GM12878 (cell line): ENCODE measurements at regions not wholly inside any gene's neighbourhood (a gene's known extent, or its start where the extent isn't known, plus 50 kb on each side); places are given as distances from the start of the nearest gene placed in this dataset.

Source experiments
- ATAC-seq: fragments of 200-7000 bp; cut with Tn5 transposase; 3 replicates; pipeline ENCODE4 v1.9.1; 2020; ENCODE audit warnings: mild to moderate bottlenecking, moderate library complexity
- BruUV-seq: library from RNA; stranded (reverse); fragments of 400-500 nt; replicated peaks from 2 replicates; lab custom pipeline; 2021; lab: Mats Ljungman, UMichigan
- CTCF ChIA-PET: fragments of 300-600 bp; sonication (Branson Sonifier 250); formaldehyde crosslinking; extraction: SDS; loops from one replicate; lab custom pipeline; 2021; ENCODE audit warnings: inconsistent platforms; lab: Yijun Ruan, JAX
- POLR2A ChIA-PET: fragments of 350-600 bp; formaldehyde crosslinking; extraction: SDS; loops from one replicate; lab custom pipeline; 2021; ENCODE audit warnings: inconsistent platforms; lab: Charles Lee
- RAD21 ChIA-PET: fragments of 300-600 bp; sonication (Branson Sonifier 250); formaldehyde crosslinking; loops from one replicate; lab custom pipeline; 2023; ENCODE audit warnings: antibody characterized with exemption; ENCODE audit not compliant: unreplicated experiment; lab: Charles Lee
- SMC1A ChIA-PET: fragments of 300-600 bp; sonication (Branson Sonifier 250); formaldehyde crosslinking; loops from one replicate; lab custom pipeline; 2023; ENCODE audit not compliant: unreplicated experiment, uncharacterized antibody; lab: Charles Lee
- DNase-seq: peaks from one replicate; pipeline ENCODE4 v3.0.0-alpha.2; 2011; ENCODE audit warnings: low read depth, low spot score
- FAIRE-seq: peaks from 3 replicates; lab custom pipeline; 2011; peaks lifted over from hg19 to GRCh38; lab: Jason Lieb, UNC
- H2AFZ ChIP-seq: 2 replicates; pipeline ENCODE4 v1.6.0; 2011; ENCODE audit warnings: low read depth, low read length, control low read depth; ENCODE audit not compliant: control insufficient read depth
- H3K27ac ChIP-seq: 2 replicates; pipeline ENCODE4 v1.5.1; 2011; ENCODE audit warnings: control low read depth; ENCODE audit not compliant: control insufficient read depth, insufficient read depth
- H3K27me3 ChIP-seq, 2 experiments: replicated peaks in 1 of 2; 2 replicates each; pipeline versions ENCODE4 v1.6.0 to v1.6.1; 2011; ENCODE audit warnings: low read length in 1 of 2; ENCODE audit not compliant: control insufficient read depth in 2 of 2, insufficient read depth in 2 of 2
- H3K36me3 ChIP-seq, 2 experiments: 2 replicates each; pipeline ENCODE4 v1.5.1; 2011; ENCODE audit warnings: low read length in 1 of 2; ENCODE audit not compliant: control insufficient read depth in 2 of 2, insufficient read depth in 2 of 2
- H3K4me1 ChIP-seq: 2 replicates; pipeline ENCODE4 v1.6.1; 2011; ENCODE audit warnings: mild to moderate bottlenecking, low read length, moderate library complexity, mixed read lengths; ENCODE audit not compliant: control insufficient read depth, insufficient read depth
- H3K4me2 ChIP-seq: 2 replicates; pipeline ENCODE4 v1.6.0; 2011; ENCODE audit warnings: control low read depth; ENCODE audit not compliant: control insufficient read depth, insufficient read depth
- H3K4me3 ChIP-seq: fragments of 200-600 bp; sonication (generic); 2 replicates; pipeline ENCODE4 v1.5.1; 2016
- H3K79me2 ChIP-seq: 2 replicates; pipeline ENCODE4 v1.6.0; 2011; ENCODE audit warnings: low read length; ENCODE audit not compliant: control insufficient read depth, insufficient read depth
- H3K9ac ChIP-seq: 2 replicates; pipeline ENCODE4 v1.8.0; 2011; ENCODE audit warnings: low read length, control low read depth, mixed read lengths; ENCODE audit not compliant: control insufficient read depth, insufficient read depth
- H3K9me3 ChIP-seq: replicated peaks from 3 replicates; pipeline ENCODE4 v1.5.1; 2011; ENCODE audit warnings: mild to moderate bottlenecking, low read length; ENCODE audit not compliant: control insufficient read depth, insufficient read depth
- H4K20me1 ChIP-seq: 2 replicates; pipeline ENCODE4 v1.6.0; 2011; ENCODE audit not compliant: control insufficient read depth, insufficient read depth
- ATF7 ChIP-seq: fragments of 450-650 bp; IDR thresholded peaks from 2 replicates; pipeline ENCODE4 v1.6.1; 2016; ENCODE audit warnings: low read depth, mild to moderate bottlenecking
- CHD2 ChIP-seq: IDR thresholded peaks from 2 replicates; pipeline ENCODE4 v1.6.1; 2011; ENCODE audit warnings: low read depth, low read length, improper control_type of control experiment, borderline replicate concordance
- ETV6 ChIP-seq, 2 experiments: fragments of 450-650 bp in 1 of 2; IDR thresholded peaks in 1 of 2; conservative IDR thresholded peaks in 1 of 2; 2 replicates each; pipeline ENCODE4 v1.6.1; 2014; ENCODE audit warnings: antibody characterized with exemption in 1 of 2, borderline replicate concordance in 1 of 2, low read depth in 1 of 2, mild to moderate bottlenecking in 1 of 2, moderate library complexity in 1 of 2
- GABPA ChIP-seq: IDR thresholded peaks from 2 replicates; pipeline ENCODE4 v1.6.1; 2014; ENCODE audit warnings: antibody characterized with exemption, low read depth, mild to moderate bottlenecking, inconsistent platforms
- POLR2AphosphoS2 ChIP-seq: IDR thresholded peaks from 2 replicates; pipeline ENCODE4 v1.6.1; 2011; ENCODE audit warnings: low read depth, mild to moderate bottlenecking, low read length, improper control_type of control experiment, moderate library complexity
- ZBTB33 ChIP-seq: fragments of 450-650 bp; IDR thresholded peaks from 2 replicates; pipeline ENCODE4 v1.6.1; 2017; ENCODE audit warnings: mild to moderate bottlenecking
- ZNF687 ChIP-seq: fragments of 450-650 bp; IDR thresholded peaks from 2 replicates; pipeline ENCODE4 v1.6.1; 2017; ENCODE audit warnings: mild to moderate bottlenecking, moderate library complexity
- ZSCAN29 ChIP-seq: fragments of 450-650 bp; IDR thresholded peaks from 2 replicates; pipeline ENCODE4 v1.6.1; 2017; ENCODE audit warnings: mild to moderate bottlenecking, moderate library complexity
- ZZZ3 ChIP-seq: IDR thresholded peaks from 2 replicates; pipeline ENCODE4 v1.6.1; 2011; ENCODE audit warnings: low read depth; ENCODE audit not compliant: control insufficient read depth, insufficient read length
- WGBS: methylation state at CpG from one replicate; pipeline ENCODE4 v1.1.6; 2016; ENCODE audit warnings: low lambda C conversion rate; ENCODE audit not compliant: insufficient replicate concordance, insufficient coverage; ENCODE audit errors: missing lambda C conversion rate; 5-methylcytosine and 5-hydroxymethylcytosine counted together
- in situ Hi-C: fragments of 300-500 bp; cut with MboI; formaldehyde crosslinking; loops from 9 replicates; pipeline ENCODE4 v1.14.3; 2018; ENCODE audit warnings: mixed read lengths
- intact Hi-C: fragments of 100-400 bp; cut with micrococcal nuclease; formaldehyde crosslinking; loops from one replicate; pipeline ENCODE4 v1.14.2; 2022; ENCODE audit not compliant: unreplicated experiment
- TF ChIP-seq, protein P1 (sequence below): fragments of 450-650 bp; IDR thresholded peaks from 2 replicates; pipeline ENCODE4 v1.6.1; 2017; ENCODE audit warnings: low read depth, mild to moderate bottlenecking, moderate library complexity
- TF ChIP-seq, protein P2 (sequence below): IDR thresholded peaks from 2 replicates; pipeline ENCODE4 v1.6.1; 2012; ENCODE audit warnings: mild to moderate bottlenecking, low read depth, low read length

DNA sequence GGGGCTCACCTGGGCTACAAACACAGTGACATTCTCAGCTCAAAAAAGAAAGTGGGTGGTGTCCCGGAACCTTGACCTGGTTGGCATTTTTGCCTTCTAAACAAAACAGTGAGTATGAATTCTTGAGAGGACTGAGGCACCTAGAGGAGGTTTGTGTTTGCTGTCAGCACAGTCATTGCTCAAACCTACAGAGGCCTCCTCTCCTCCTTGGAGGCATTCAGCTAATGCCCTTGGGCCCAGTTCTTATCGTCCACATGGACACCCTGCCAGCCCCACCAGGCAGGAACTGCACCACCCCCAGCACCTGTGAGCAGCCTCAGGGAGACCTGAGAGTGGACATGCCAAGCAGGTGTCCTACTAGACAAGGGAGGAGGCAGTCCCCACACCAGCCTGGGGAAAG, 156.7 kb downstream of the SYK start (continued):
- TF ChIP-seq ZZZ3, result no peak
- TF ChIP-seq, all 136 proteins: peak for 0

DNA sequence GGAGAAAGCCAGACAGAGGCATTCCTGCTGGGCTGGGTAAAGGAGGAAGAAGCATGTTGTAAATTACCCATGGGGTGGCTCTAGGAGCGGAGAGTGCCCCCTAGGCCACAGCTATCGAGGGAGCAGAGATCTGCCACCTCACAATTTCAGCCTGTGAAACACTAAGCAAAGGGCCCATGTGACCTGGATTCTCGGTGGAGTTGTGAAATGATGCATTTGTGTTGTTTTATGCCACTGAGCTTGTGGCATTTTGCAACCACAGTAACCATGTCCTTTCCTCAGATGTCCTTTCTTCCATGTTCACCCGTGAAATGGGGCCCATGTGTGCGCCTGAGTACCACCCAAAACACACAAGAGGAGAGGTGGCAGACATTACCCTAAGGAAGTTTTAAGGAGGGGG, 159.3 kb downstream of the SYK start:
- Histone ChIP-seq H3K4me2 (no peak overlapping the region), H4K20me1 (no peaks in the 10 kb centered on the region), H3K27ac (no peak overlapping the region), H3K4me1 (no peaks in the 10 kb centered on the region), H2AFZ (no peak overlapping the region), H3K4me3 (no peak overlapping the region), H3K27me3 (peaks cover 0 to 8% of the 10 kb centered on the region in 2 experiments; a peak in 2 of 4 replicates), H3K36me3 (no peaks in the 10 kb centered on the region), H3K9ac (no peak overlapping the region), H3K9me3 (no peaks in the 10 kb centered on the region), H3K79me2 (no peaks in the 10 kb centered on the region)
- no peak for ATAC-seq
- SMC1A ChIA-PET, result no interaction called here
- CTCF ChIA-PET, result no interaction called here
- 24% methylated on average over 5 of the region's 5 CpGs for WGBS
- POLR2A ChIA-PET, result no interaction called here
- no peak for FAIRE-seq
- RAD21 ChIA-PET, result no interaction called here
- no TSS peak for BruUV-seq
- DNase-seq, result no peak
- intact Hi-C loops (no loop called here), in situ Hi-C loops (no loop called here)
- TF ChIP-seq ZSCAN29, result no peak
- TF ChIP-seq ETV6 (conservative IDR thresholded peaks at IDR 0.05 in 1 of 2, IDR thresholded peaks at IDR 0.05 in 1 of 2; ENCODE audit: borderline replicate concordance in 1 of 2, low read depth in 1 of 2), result no peak
- no peak for TF ChIP-seq ATF7
- TF ChIP-seq CHD2, result no peak
- no peak for TF ChIP-seq GABPA
- TF ChIP-seq, protein P1, sequence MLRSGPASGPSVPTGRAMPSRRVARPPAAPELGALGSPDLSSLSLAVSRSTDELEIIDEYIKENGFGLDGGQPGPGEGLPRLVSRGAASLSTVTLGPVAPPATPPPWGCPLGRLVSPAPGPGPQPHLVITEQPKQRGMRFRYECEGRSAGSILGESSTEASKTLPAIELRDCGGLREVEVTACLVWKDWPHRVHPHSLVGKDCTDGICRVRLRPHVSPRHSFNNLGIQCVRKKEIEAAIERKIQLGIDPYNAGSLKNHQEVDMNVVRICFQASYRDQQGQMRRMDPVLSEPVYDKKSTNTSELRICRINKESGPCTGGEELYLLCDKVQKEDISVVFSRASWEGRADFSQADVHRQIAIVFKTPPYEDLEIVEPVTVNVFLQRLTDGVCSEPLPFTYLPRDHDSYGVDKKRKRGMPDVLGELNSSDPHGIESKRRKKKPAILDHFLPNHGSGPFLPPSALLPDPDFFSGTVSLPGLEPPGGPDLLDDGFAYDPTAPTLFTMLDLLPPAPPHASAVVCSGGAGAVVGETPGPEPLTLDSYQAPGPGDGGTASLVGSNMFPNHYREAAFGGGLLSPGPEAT, result no peak
- TF ChIP-seq ZBTB33, result no peak
- TF ChIP-seq ZNF687, result no peak
- no peak for TF ChIP-seq POLR2AphosphoS2
- TF ChIP-seq, protein P2, sequence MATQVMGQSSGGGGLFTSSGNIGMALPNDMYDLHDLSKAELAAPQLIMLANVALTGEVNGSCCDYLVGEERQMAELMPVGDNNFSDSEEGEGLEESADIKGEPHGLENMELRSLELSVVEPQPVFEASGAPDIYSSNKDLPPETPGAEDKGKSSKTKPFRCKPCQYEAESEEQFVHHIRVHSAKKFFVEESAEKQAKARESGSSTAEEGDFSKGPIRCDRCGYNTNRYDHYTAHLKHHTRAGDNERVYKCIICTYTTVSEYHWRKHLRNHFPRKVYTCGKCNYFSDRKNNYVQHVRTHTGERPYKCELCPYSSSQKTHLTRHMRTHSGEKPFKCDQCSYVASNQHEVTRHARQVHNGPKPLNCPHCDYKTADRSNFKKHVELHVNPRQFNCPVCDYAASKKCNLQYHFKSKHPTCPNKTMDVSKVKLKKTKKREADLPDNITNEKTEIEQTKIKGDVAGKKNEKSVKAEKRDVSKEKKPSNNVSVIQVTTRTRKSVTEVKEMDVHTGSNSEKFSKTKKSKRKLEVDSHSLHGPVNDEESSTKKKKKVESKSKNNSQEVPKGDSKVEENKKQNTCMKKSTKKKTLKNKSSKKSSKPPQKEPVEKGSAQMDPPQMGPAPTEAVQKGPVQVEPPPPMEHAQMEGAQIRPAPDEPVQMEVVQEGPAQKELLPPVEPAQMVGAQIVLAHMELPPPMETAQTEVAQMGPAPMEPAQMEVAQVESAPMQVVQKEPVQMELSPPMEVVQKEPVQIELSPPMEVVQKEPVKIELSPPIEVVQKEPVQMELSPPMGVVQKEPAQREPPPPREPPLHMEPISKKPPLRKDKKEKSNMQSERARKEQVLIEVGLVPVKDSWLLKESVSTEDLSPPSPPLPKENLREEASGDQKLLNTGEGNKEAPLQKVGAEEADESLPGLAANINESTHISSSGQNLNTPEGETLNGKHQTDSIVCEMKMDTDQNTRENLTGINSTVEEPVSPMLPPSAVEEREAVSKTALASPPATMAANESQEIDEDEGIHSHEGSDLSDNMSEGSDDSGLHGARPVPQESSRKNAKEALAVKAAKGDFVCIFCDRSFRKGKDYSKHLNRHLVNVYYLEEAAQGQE, result no peak
